GM12878 (cell line): ENCODE measurements at regions not wholly inside any gene's neighbourhood (a gene's known extent, or its start where the extent isn't known, plus 50 kb on each side); places are given as distances from the start of the nearest gene placed in this dataset.

Experiments used
- ATAC-seq: fragments of 200-7000 bp; cut with Tn5 transposase; 3 replicates; pipeline ENCODE4 v1.9.1; 2020; ENCODE audit warnings: mild to moderate bottlenecking, moderate library complexity
- BruUV-seq: library from RNA; stranded (reverse); fragments of 400-500 nt; replicated peaks from 2 replicates; lab custom pipeline; 2021; lab: Mats Ljungman, UMichigan
- CTCF ChIA-PET: fragments of 300-600 bp; sonication (Branson Sonifier 250); formaldehyde crosslinking; extraction: SDS; loops from one replicate; lab custom pipeline; 2021; ENCODE audit warnings: inconsistent platforms; lab: Yijun Ruan, JAX
- POLR2A ChIA-PET: fragments of 350-600 bp; formaldehyde crosslinking; extraction: SDS; loops from one replicate; lab custom pipeline; 2021; ENCODE audit warnings: inconsistent platforms; lab: Charles Lee
- RAD21 ChIA-PET: fragments of 300-600 bp; sonication (Branson Sonifier 250); formaldehyde crosslinking; loops from one replicate; lab custom pipeline; 2023; ENCODE audit warnings: antibody characterized with exemption; ENCODE audit not compliant: unreplicated experiment; lab: Charles Lee
- SMC1A ChIA-PET: fragments of 300-600 bp; sonication (Branson Sonifier 250); formaldehyde crosslinking; loops from one replicate; lab custom pipeline; 2023; ENCODE audit not compliant: unreplicated experiment, uncharacterized antibody; lab: Charles Lee
- DNase-seq: peaks from one replicate; pipeline ENCODE4 v3.0.0-alpha.2; 2011; ENCODE audit warnings: low read depth, low spot score
- FAIRE-seq: peaks from 3 replicates; lab custom pipeline; 2011; peaks lifted over from hg19 to GRCh38; lab: Jason Lieb, UNC
- H2AFZ ChIP-seq: 2 replicates; pipeline ENCODE4 v1.6.0; 2011; ENCODE audit warnings: low read depth, low read length, control low read depth; ENCODE audit not compliant: control insufficient read depth
- H3K27ac ChIP-seq: 2 replicates; pipeline ENCODE4 v1.5.1; 2011; ENCODE audit warnings: control low read depth; ENCODE audit not compliant: control insufficient read depth, insufficient read depth
- H3K27me3 ChIP-seq, 2 experiments: replicated peaks in 1 of 2; 2 replicates each; pipeline versions ENCODE4 v1.6.0 to v1.6.1; 2011; ENCODE audit warnings: low read length in 1 of 2; ENCODE audit not compliant: control insufficient read depth in 2 of 2, insufficient read depth in 2 of 2
- H3K36me3 ChIP-seq, 2 experiments: 2 replicates each; pipeline ENCODE4 v1.5.1; 2011; ENCODE audit warnings: low read length in 1 of 2; ENCODE audit not compliant: control insufficient read depth in 2 of 2, insufficient read depth in 2 of 2
- H3K4me1 ChIP-seq: 2 replicates; pipeline ENCODE4 v1.6.1; 2011; ENCODE audit warnings: mild to moderate bottlenecking, low read length, moderate library complexity, mixed read lengths; ENCODE audit not compliant: control insufficient read depth, insufficient read depth
- H3K4me2 ChIP-seq: 2 replicates; pipeline ENCODE4 v1.6.0; 2011; ENCODE audit warnings: control low read depth; ENCODE audit not compliant: control insufficient read depth, insufficient read depth
- H3K4me3 ChIP-seq: fragments of 200-600 bp; sonication (generic); 2 replicates; pipeline ENCODE4 v1.5.1; 2016
- H3K79me2 ChIP-seq: 2 replicates; pipeline ENCODE4 v1.6.0; 2011; ENCODE audit warnings: low read length; ENCODE audit not compliant: control insufficient read depth, insufficient read depth
- H3K9ac ChIP-seq: 2 replicates; pipeline ENCODE4 v1.8.0; 2011; ENCODE audit warnings: low read length, control low read depth, mixed read lengths; ENCODE audit not compliant: control insufficient read depth, insufficient read depth
- H3K9me3 ChIP-seq: replicated peaks from 3 replicates; pipeline ENCODE4 v1.5.1; 2011; ENCODE audit warnings: mild to moderate bottlenecking, low read length; ENCODE audit not compliant: control insufficient read depth, insufficient read depth
- H4K20me1 ChIP-seq: 2 replicates; pipeline ENCODE4 v1.6.0; 2011; ENCODE audit not compliant: control insufficient read depth, insufficient read depth
- ASH2L ChIP-seq: fragments of 300-600, 200-600 bp; sonication (generic); IDR thresholded peaks from 2 replicates; pipeline ENCODE4 v1.6.1; 2017; ENCODE audit warnings: low read depth, mild to moderate bottlenecking, borderline replicate concordance
- BRCA1 ChIP-seq: IDR thresholded peaks from 2 replicates; pipeline ENCODE4 v1.6.1; 2011; ENCODE audit warnings: low read depth, low read length, improper control_type of control experiment
- CBFB ChIP-seq: IDR thresholded peaks from 2 replicates; pipeline ENCODE4 v1.6.1; 2016; ENCODE audit warnings: antibody characterized with exemption, low read depth
- CHD1 ChIP-seq: IDR thresholded peaks from 2 replicates; pipeline ENCODE4 v1.6.1; 2012; ENCODE audit warnings: low read depth, low read length, improper control_type of control experiment
- CREB1 ChIP-seq: IDR thresholded peaks from 2 replicates; pipeline ENCODE4 v1.6.1; 2012; ENCODE audit warnings: low read depth, mild to moderate bottlenecking, inconsistent platforms
- CUX1 ChIP-seq: IDR thresholded peaks from 2 replicates; pipeline ENCODE4 v1.6.1; 2012; ENCODE audit warnings: improper control_type of control experiment, low read depth, low read length; ENCODE audit not compliant: insufficient replicate concordance
- EZH2 ChIP-seq: IDR thresholded peaks from 2 replicates; pipeline ENCODE4 v1.6.1; 2012; ENCODE audit warnings: low read depth, mild to moderate bottlenecking, control low read depth, inconsistent platforms, low read length, borderline replicate concordance; ENCODE audit not compliant: control insufficient read depth
- LARP7 ChIP-seq: fragments of 450-650 bp; IDR thresholded peaks from 2 replicates; pipeline ENCODE4 v1.6.1; 2017; ENCODE audit warnings: mild to moderate bottlenecking
- MLLT1 ChIP-seq: fragments of 450-650 bp; IDR thresholded peaks from 2 replicates; pipeline ENCODE4 v1.6.1; 2016; ENCODE audit warnings: mild to moderate bottlenecking
- MTA3 ChIP-seq: IDR thresholded peaks from 2 replicates; pipeline ENCODE4 v1.6.1; 2012; ENCODE audit warnings: low read length, inconsistent platforms, borderline replicate concordance
- NFYB ChIP-seq: IDR thresholded peaks from 2 replicates; pipeline ENCODE4 v1.6.1; 2011; ENCODE audit warnings: low read depth, mild to moderate bottlenecking, low read length, improper control_type of control experiment, moderate library complexity; ENCODE audit not compliant: insufficient read depth
- NR2C2 ChIP-seq: IDR thresholded peaks from 2 replicates; pipeline ENCODE4 v1.6.1; 2011; ENCODE audit warnings: borderline replicate concordance, low read depth; ENCODE audit not compliant: control insufficient read depth, insufficient read length
- PML ChIP-seq: IDR thresholded peaks from 2 replicates; pipeline ENCODE4 v1.6.1; 2012; ENCODE audit warnings: low read length, inconsistent platforms
- SMAD1 ChIP-seq: fragments of 450-650 bp; IDR thresholded peaks from 2 replicates; pipeline ENCODE4 v1.6.1; 2018; ENCODE audit warnings: mild to moderate bottlenecking, low read depth; ENCODE audit not compliant: partially characterized antibody
- SRF ChIP-seq, 2 experiments: IDR thresholded peaks; 2 replicates each; pipeline ENCODE4 v1.6.1; 2011; ENCODE audit warnings: low read depth in 2 of 2, low read length in 2 of 2, mild to moderate bottlenecking in 1 of 2, moderate library complexity in 1 of 2
- SUPT20H ChIP-seq: IDR thresholded peaks from 2 replicates; pipeline ENCODE4 v1.6.1; 2011; ENCODE audit warnings: low read depth, mild to moderate bottlenecking, low read length, moderate library complexity, borderline replicate concordance; ENCODE audit not compliant: control insufficient read depth
- ZNF207 ChIP-seq: fragments of 450-650 bp; IDR thresholded peaks from 2 replicates; pipeline ENCODE4 v1.6.1; 2014; ENCODE audit warnings: antibody characterized with exemption, mild to moderate bottlenecking, borderline replicate concordance
- ZNF274 ChIP-seq: IDR thresholded peaks from one replicate; pipeline ENCODE4 v1.8.0; 2011; ENCODE audit not compliant: insufficient read length, insufficient read depth
- WGBS: methylation state at CpG from one replicate; pipeline ENCODE4 v1.1.6; 2016; ENCODE audit warnings: low lambda C conversion rate; ENCODE audit not compliant: insufficient replicate concordance, insufficient coverage; ENCODE audit errors: missing lambda C conversion rate; 5-methylcytosine and 5-hydroxymethylcytosine counted together
- in situ Hi-C: fragments of 300-500 bp; cut with MboI; formaldehyde crosslinking; loops from 9 replicates; pipeline ENCODE4 v1.14.3; 2018; ENCODE audit warnings: mixed read lengths
- intact Hi-C: fragments of 100-400 bp; cut with micrococcal nuclease; formaldehyde crosslinking; loops from one replicate; pipeline ENCODE4 v1.14.2; 2022; ENCODE audit not compliant: unreplicated experiment

- no peak overlapping the region for H3K27ac ChIP-seq
- no peak overlapping the region for H3K9ac ChIP-seq
- ChIA-PET CTCF (no interaction called here), POLR2A (no interaction called here), SMC1A (no interaction called here), RAD21 (no interaction called here)
- no TSS peak for BruUV-seq
- H3K9me3 ChIP-seq = no peaks in the 10 kb centered on the region
- WGBS = 25% methylated on average over 9 of the region's 9 CpGs
- intact Hi-C loops (no loop called here), in situ Hi-C loops (no loop called here)
- H3K27me3 ChIP-seq = no peaks in the 10 kb centered on the region
- ATAC-seq (no peak), FAIRE-seq (no peak), DNase-seq (no peak)
- H3K36me3 ChIP-seq = no peaks in the 10 kb centered on the region
- H3K79me2 ChIP-seq = no peaks in the 10 kb centered on the region
- no peak overlapping the region for H3K4me2 ChIP-seq
- H3K4me3 ChIP-seq = no peak overlapping the region
- no peaks in the 10 kb centered on the region for H3K4me1 ChIP-seq
- no peak overlapping the region for H2AFZ ChIP-seq
- H4K20me1 ChIP-seq = no peaks in the 10 kb centered on the region
- TF ChIP-seq LARP7 (no peak), NFYB (no peak), SRF (IDR thresholded peaks at IDR 0.05; ENCODE audit: low read depth in 2 of 2, low read length in 2 of 2) (no peak), ZNF274 (no peak), ZNF207 (no peak), SMAD1 (no peak), CREB1 (no peak), EZH2 (no peak), MLLT1 (no peak), CBFB (no peak), SUPT20H (no peak), ASH2L (no peak), CHD1 (no peak), MTA3 (no peak), NR2C2 (no peak), CUX1 (no peak), PML (no peak), BRCA1 (no peak)
Measured at GRCh38 chr4:24244663-24245490, 339.5 kb downstream of the DHX15 start.
